ENCODE measurements at regions not wholly inside any gene's neighbourhood (a gene's known extent, or its start where the extent isn't known, plus 50 kb on each side); places are given as distances from the start of the nearest gene placed in this dataset.
A peak's percentile ranks its signal among the peaks of the same experiment; 100 is the strongest.
"Not testable (repeated sequence)": the region's sequence is repeated elsewhere in the genome, so short reads cannot be mapped to it uniquely, and the experiment has no call there.

DNA sequence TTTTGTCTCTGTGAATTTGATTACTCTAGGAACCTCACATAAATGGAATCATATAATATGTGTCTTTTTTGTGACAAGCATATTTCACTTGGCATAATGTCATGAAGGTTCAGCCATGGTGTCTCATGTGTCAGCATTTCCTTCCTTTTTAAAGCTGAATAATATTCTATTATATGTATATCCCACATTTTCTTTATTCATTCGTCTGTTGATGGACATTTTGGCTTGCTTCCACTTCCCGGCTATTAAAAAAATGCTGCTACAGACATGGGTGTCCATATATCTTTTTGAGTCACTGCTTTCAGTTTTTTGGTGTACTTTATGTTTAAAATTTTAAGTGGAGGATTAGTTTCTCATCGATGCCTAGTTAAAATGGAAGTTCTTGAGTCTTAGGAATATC lies 59.8 kb upstream of the C5orf63 start:
- no peak for DNase-seq (ENCODE audit: low spot score)

DNA sequence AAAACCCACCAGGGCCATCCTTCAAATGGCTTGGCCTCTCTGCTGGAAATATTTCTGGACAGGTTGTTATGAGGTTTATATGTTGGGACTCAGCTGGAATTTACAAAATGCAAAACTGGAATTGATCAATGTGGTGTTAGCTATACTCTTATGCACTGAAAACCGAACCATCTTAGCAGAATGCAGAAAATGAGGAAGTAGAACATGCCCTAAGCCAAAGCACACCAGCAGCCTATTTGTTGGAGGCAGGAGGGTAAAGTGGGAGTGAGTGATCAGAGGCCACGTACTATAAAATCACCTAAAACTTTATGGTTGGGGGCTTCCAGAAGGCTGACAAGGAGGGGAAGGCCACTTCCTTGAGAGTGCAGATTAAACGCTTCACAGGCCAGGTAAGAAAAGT lies 63.6 kb upstream of the C5orf63 start:
- no peak for DNase-seq (ENCODE audit: low spot score)

DNA sequence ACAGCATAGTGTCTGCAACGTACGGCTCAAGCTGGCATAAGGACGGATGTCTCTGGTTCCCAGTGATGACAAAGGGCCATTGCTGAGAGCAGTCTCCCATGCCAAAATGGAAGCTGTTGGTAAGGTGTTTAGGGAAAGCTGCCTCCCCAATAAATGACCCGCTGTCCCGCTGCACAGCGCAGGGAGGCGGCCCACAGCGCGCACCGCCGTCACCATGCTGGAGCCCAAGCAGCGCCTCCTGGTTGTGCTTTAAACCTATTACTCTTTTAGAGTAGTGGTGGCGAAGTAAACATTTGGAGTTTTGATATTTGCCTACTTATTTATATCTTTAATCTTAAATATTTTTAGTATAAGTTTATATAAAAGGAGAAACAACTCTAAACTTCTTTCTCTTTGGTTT lies 70.4 kb upstream of the C5orf63 start:
- no peak for DNase-seq (ENCODE audit: low spot score)

DNA sequence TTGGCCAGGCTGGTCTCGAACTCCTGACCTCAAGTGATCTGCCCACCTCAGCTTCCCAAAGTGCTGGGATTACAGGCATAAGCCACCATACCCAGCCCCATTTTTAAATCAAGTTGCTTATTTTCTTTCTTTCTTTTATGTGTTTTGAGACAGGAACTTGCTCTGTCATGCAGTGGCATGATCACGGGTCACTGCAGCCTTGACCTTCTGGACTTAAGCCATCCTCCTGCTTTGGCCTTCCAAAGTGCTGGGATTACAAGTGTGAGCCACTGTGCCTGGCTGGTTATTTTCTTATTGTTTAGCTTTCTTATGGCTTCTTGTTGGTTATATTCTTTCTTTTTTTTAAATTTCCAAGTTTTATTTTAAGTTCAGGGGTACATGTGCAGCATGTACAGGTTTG lies 79.7 kb upstream of the C5orf63 start:
- DNase-seq (ENCODE audit: low spot score) = no peak

DNA sequence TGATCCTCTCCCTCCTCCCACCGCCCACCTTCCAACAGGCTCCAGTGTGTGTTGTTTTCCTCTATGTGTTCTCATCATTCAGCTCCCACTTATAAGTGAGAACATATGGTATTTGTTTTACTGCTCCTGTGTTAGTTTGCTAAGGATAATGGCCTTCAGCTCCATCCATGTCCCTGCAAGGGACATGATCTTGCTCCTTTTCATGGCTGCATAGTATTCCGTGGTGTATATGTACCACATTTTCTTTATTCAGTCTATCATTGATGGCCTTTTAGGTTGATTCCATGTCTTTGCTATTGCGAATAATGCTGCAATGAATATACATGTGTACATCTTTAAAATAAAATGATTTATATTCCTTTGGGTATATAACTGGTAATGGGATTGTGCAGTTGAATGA lies 80.2 kb upstream of the C5orf63 start:
- DNase-seq (ENCODE audit: low spot score) = no peak

DNA sequence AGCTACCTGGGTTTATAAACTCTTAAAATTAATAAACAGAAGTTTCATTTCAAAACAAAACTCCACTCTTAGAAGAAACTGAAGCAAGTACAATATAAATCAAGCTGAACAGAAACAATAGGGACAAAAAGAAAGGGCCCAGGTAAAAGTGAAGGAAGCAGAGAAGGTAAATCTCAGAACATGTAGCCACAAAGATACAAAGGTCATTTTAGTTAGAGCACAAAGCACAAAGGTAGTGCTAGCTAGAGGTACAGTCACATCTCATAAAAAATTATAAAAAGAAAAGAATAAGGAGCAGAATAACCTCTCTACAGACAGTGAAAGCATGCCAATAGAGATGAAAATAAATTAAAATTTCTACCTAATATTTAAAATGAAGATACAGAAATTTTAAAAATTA lies 90.4 kb upstream of the C5orf63 start:
- no peak for DNase-seq (ENCODE audit: low spot score)

DNA sequence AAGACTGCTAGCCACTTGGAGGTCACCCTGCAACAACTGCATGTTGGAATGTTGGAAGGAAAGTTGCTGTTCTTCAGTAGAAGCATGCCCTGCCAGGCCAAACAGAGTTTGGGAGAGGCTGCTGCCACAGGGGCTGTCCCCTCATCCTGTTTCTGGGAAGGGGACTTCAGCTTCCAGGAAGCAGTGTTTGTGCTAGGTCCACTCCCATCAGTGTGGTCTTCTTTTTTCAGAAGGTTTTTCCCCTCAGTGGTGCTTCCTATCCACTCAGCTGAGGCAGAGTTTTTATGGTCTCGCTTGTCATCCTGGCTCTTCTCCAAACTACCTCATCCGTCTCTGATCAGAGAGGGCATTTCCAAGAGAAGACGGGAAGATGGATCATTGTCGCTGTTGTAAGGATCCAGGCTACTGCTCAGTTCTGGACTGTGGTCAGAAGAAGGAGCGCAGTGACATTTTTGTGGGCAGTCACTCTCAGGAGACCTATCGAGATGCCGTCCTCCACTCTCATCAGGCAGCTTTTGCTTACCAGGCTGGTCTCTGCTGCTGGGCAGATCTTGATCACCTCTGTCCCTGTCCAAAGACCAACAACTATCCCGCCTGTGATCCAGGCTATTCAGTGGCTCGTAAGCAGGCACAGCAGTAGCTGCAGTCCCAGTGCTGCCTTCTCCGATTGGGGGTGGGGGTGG lies 97.8 kb upstream of the C5orf63 start:
- no peak for DNase-seq (ENCODE audit: low spot score)

DNA sequence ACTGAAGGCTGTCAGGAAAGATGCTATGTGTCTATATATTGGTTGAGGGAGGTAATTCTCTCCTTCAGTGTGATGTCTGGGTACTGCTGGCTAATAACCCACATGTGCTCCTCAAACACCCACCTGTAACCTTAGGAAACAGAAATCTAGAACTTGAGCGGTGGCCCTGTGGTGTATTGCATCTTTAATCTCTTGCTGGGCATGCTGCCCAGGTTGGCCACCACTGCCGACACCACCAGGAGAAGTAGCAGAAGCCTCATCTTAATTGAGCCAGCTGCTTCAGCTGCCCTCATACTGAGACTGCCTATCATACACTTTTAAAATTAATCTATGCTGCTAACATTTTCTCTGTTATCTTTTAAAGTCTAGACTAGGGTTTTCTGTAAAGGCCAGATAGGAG lies 103.5 kb upstream of the C5orf63 start:
- DNase-seq (ENCODE audit: low spot score) = no peak

DNA sequence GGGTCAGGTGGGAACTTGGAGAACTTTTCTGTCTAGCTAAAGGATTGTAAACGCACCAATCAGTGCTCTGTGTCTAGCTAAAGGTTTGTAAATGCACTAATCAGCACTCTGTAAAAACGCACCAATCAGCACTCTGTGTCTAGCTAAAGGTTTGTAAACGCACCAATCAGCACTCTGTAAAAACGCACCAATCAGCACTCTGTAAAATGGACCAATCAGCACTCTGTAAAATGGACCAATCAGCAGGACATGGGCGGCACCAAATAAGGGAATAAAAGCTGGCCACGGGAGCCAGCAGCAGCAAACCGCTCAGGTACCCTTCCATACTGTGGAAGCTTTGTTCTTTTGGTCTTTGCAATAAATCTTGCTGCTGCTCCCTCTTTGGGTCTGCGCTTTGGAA lies 108.0 kb upstream of the MEGF10 start:
- not testable (repeated sequence) for DNase-seq (ENCODE audit: low spot score)

DNA sequence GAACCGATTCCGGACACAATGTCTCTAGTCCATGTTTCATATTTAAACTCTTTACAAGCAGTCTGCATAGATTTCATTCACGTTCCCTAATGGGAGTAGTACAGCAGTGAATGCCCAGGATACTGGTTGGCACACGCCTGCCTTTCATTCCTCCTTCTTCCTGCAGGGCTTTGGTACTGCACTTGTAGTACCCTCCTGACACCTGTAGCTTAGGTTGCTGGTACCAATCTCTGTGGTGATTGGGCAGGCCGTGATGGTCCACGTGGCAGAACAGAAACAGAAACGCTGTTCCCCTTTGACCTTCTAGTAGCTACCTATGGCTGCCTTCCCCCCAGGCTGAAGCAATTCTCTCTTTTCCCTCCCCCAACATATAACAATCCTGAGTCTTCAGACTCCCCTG lies 107.3 kb upstream of the MEGF10 start:
- DNase-seq (ENCODE audit: low spot score) = no peak

DNA sequence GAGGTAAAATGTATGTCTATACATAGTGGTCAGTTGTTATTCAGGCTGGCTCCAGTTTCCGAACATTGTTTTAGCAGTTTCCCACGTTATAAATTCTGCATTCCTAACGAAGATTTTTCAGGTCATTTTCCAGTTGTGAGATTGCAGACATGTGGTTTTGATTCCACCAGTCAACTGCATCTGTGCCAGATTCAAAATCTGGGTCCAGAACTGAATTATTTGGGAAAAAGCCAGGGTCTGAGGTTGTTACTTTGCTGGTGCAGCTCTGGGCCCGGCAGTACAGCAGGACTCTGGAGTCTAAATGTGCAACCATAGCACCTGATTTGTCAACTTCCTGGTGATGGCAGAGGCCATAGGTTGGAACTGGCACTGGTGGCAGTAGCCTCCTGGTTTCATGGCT lies 105.7 kb upstream of the MEGF10 start:
- DNase-seq (ENCODE audit: low spot score) = no peak

DNA sequence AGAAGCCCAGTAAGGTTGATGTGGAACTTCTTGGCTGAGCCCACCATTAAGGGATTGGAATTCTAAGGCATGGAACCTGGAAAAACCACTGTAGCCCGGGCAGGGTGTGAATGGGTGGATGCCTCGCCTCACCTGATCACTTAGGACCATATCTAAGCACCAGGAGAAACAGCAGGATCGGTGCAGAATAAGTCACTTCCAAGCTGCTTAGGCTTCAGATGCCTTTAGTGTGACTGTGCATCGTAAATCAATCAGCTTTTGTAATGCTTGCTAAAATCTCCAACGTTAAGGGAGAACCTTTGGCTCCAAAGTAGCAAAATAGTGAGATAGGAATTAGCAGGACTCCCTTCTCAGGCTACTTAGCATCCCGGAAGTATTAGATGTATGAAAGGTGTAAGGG lies 103.9 kb upstream of the MEGF10 start:
- DNase-seq (ENCODE audit: low spot score) = no peak

DNA sequence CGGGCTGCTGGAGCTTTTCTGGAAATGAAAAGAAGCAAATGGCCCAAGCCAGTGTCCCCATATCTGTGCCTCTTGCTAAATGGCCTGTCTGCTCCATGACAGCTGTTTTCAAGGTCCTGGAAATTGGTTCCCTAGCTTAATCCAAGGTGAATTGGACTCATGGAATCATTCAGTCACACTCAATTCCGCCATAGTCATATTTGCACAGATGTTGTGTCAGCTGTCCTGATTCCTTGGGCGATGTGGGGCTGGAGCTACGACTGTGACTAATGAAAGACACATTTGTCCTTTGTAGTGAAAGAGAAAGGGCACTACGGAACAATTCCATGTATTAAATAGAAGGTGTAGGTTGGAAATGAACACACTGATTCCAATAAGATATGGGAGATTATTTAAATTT lies 102.9 kb upstream of the MEGF10 start:
- DNase-seq (ENCODE audit: low spot score) = no peak

DNA sequence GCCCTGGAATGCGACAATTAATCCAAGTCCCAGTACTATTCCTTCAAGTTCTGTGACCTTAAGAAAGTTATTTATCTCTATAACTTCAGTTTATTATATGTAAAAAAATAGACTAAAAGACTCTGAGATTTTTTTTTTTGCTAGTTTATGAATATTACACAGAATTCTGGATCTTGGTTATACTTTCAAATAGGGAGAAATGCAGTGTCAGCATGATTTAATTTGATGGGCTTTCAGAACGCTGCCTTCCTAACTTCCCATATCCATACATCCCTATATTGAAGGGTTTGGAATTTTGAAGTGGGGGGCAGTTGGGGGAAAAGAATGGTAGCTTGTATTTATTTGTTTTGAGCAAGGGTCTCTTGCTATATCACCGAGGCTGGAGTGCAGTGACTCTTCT lies 98.4 kb upstream of the MEGF10 start:
- DNase-seq (ENCODE audit: low spot score) = no peak

DNA sequence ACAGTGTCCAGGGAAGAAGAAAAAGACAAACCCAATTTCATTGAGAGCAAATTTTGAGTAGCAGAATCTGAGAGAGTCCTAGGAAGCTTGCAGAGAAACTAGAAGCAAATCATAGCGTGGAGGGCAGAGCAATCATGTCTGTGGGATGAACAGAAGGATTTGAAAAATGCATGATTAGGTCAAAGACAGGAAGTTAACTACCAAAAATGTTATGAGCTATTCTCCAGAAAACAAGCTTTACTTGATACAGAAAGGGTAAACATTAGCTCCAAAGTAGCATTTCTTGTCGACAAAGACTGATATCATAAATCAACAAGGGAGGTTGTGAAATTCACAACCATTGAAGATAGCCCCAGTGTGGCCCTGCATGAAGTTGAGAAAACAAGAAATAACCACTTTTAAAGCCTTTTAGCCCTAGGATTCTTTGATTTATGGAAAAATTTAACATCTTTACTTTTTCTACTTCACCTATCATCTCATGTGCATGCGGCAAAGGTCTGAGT lies 97.7 kb upstream of the MEGF10 start:
- DNase-seq (ENCODE audit: low spot score) = no peak

DNA sequence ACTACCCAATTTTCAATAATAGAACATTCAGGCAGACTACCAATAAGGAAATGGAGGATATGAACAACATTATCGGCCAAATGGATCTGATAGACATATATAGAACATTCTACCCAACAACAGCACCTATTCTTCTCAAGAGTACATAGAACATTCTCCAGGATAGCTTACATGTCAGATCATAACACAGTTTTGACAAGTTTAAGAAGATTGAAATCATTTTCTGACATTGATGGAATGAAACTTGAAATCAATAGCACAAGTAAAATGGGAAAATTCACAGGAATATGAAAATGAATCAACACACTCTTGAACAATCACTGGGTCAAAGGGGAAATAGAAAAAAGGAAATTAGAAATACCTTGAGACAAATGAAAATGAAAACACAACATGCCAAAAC lies 94.6 kb upstream of the MEGF10 start:
- no peak for DNase-seq (ENCODE audit: low spot score)

DNA sequence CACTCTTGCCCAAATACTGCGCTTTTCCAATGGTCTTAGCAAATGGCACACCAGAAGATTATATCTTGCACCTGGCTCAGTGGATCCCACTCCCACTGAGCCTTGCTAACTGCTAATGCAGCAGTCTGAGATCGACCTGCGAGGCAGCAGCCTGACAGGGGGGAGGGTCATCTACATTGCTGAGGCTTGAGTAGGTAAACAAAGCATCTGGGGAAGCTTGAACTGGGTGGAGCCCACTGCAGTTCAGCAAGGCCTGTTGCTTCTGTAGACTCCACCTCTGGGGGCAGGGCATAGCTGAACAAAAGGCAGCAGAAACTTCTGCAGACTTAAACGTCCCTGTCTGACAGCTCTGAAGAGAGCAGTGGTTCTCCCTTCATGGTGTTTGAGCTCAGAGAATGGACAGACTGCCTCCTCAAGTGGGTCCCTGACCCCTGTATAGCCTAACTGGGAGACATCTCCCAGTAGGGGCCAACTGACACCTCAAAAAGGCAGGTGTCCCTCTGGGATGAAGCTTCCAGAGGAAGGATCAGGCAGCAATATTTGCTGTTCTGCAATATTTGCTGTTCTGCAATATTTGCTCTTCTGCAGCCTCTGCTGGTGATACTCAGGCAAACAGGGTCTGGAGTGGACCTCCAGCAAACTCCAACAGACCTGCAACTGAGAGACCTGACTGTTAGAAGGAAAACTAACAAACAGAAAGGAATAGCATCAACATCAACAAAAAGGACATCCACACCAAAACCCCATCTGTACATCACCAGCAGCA lies 93.0 kb upstream of the MEGF10 start:
- DNase-seq (ENCODE audit: low spot score) = not testable (repeated sequence)

DNA sequence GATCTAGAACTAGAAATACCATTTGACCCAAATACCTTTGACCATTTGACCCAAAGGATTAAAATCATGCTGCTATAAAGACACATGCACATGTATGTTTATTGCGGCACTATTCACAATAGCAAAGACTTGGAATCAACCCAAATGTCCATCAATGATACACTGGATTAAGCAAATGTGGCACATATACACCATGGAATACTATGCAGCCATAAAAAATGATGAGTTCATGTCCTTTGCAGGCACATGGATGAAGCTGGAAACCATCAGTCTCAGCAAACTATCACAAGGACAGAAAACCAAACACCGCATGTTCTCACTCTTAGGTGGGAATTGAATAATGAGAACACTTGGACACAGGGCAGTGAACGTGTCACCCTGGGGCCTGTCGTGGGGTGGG lies 87.9 kb upstream of the MEGF10 start:
- DNase-seq (ENCODE audit: low spot score) = not testable (repeated sequence)

DNA sequence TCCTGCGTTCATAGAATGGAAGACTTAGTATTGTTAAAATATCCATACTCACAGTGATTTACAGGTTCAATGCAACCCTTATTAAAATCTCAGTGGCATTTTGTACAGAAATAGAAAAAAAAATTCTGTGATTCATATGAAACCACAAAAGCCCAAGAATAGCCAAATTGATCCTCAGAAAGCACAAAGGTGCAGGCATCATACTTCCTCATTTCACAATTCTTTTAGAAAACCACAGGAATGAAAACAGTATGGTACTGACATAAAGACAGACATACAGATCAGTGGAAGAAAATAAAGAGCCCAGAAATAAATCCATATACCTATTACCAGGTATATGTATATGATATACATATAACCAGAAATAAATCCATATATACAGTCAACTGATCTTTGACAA lies 86.8 kb upstream of the MEGF10 start:
- no peak for DNase-seq (ENCODE audit: low spot score)

DNA sequence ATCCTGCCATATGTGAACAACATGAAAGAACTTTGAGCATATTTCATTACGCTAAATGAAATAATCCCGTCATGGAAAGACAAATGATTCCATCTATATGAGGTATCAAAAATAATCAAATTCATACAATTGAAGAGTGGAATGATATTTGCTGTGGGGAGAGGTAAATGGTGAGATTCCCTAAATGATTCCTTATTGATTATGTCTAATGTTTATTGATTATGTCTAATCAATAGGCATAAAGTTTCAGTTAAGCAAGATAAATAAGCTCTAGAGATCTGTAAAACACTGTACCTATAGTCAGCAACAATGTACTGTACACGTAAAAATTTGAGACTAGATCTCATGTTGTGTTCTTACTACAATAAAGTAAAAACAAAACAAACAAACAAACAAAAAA lies 85.4 kb upstream of the MEGF10 start:
- no peak for DNase-seq (ENCODE audit: low spot score)

DNA sequence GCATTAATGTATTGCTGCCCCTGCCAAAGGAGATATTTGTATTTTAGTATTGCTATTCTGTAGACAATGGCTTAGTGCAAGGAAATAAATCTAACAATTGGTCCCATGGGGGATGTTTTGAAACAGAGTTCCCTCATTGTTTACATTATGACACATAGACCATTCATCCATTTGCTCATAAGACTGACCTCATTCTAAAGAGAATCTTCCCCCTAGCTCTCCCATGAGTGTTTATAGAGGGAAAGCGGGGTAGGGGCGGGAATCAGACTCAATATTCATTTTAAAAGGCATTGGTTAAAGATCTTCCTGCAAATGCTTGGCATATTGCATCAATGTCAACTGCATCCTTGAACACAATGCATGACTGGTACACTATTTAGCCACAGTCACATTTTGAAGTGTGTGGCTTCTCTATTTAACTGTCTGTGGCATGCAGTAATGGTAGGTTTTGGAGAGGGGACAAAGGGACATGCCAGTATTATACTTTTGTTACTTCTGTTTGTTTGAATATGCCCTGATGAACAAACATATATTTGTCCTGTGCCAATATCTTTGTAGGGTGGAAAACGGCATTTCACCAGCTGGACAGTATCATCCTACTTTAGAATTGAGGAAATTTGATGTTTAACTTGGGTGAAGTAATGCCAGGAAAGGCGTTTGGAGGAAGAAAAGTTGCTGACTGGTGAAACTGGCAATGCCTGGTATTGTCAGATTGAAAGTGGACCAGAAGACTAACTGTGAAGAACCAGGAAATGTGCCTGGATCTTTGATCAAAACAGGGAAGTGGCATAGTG lies 84.1 kb upstream of the MEGF10 start:
- peak; percentile 61 for DNase-seq (ENCODE audit: low spot score)

DNA sequence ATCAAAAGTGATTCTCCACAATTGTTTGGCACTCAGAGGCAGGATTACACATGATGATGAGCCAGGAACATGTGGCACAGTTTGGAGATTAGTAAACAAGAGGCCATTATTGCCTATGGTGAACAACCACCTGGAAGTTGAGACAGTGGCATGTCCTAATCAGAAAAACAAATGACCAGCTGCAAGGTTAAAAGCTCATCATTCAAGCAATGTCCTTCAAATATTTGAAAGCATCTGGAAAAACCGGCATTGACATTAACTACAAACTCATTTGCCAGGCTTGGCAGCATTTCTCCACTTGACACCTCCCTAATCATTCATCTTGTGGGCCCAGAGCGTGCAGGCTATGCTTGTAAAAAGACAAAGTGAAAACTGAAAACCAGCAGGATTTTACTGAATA lies 80.6 kb upstream of the MEGF10 start:
- DNase-seq (ENCODE audit: low spot score) = no peak

DNA sequence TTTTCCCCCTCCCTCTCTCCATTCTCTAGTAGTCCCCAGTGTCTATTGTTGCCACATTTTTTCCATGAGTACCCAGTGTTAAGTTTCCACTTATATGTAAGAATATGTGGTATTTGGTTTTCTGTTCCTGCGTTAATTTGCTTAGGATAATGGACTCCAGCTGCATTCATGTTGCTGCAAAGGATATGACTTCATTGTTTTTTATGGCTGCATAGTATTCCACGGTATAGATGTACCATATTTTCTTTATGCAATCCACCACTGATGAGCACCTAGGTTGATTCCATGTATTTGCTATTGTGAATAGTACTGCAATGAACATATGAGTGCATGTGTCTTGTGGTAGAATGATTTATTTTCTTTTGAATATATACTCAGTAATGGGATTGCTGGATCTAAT lies 77.4 kb upstream of the MEGF10 start:
- DNase-seq (ENCODE audit: low spot score) = no peak

Data from LoVo (cell line).